Nephron progenitor cell (in vitro differentiated cells): ENCODE measurements at regions not wholly inside any gene's neighbourhood (a gene's known extent, or its start where the extent isn't known, plus 50 kb on each side); places are given as distances from the start of the nearest gene placed in this dataset.

ENCODE experiments used
- DNase-seq: peaks from one replicate; pipeline ENCODE4 v3.0.0; 2021
- H3K27ac Mint-ChIP-seq: 2 replicates; pipeline ENCODE4 v1.8.0; 2021; ENCODE audit warnings: mild to moderate bottlenecking, moderate library complexity, mixed read lengths
- H3K27me3 Mint-ChIP-seq: 2 replicates; pipeline ENCODE4 v1.8.0; 2021; ENCODE audit warnings: mild to moderate bottlenecking, low read depth, mixed read lengths; ENCODE audit not compliant: poor library complexity
- H3K36me3 Mint-ChIP-seq: 2 replicates; pipeline ENCODE4 v1.8.0; 2021; ENCODE audit warnings: low read depth, mixed read lengths
- H3K4me1 Mint-ChIP-seq: 2 replicates; pipeline ENCODE4 v1.8.0; 2021; ENCODE audit warnings: mixed read lengths
- H3K4me3 Mint-ChIP-seq: 2 replicates; pipeline ENCODE4 v1.8.0; 2021; ENCODE audit warnings: mild to moderate bottlenecking, moderate library complexity, mixed read lengths
- H3K9me3 Mint-ChIP-seq: 2 replicates; pipeline ENCODE4 v1.8.0; 2021; ENCODE audit warnings: mild to moderate bottlenecking, moderate library complexity, mixed read lengths
- CTCF ChIP-seq: fragments of 200-600 bp; sonication (generic); IDR thresholded peaks from 2 replicates; pipeline ENCODE4 v1.5.0; 2021; ENCODE audit warnings: antibody characterized with exemption

GRCh38 chr4:23268072-23268771, 575.5 kb downstream of the GBA3 start:
- Mint-ChIP-seq H3K4me3 (no peak overlapping the region), H3K27me3 (peaks cover 3% of the 10 kb centered on the region), H3K4me1 (peaks cover 13% of the 10 kb centered on the region), H3K9me3 (no peaks in the 10 kb centered on the region), H3K27ac (no peak overlapping the region), H3K36me3 (no peaks in the 10 kb centered on the region)
- no peak for TF ChIP-seq CTCF
- no peak for DNase-seq

GRCh38 chr4:23266401-23266800, 573.7 kb downstream of the GBA3 start:
- H3K9me3 Mint-ChIP-seq, result no peaks in the 10 kb centered on the region
- no peak for DNase-seq
- no peak for TF ChIP-seq CTCF
- H3K27me3 Mint-ChIP-seq, result peaks cover 3% of the 10 kb centered on the region
- no peak overlapping the region for H3K4me3 Mint-ChIP-seq
- no peak overlapping the region for H3K27ac Mint-ChIP-seq
- H3K36me3 Mint-ChIP-seq, result no peaks in the 10 kb centered on the region
- H3K4me1 Mint-ChIP-seq, result peaks cover 13% of the 10 kb centered on the region

GRCh38 chr4:23260511-23260910, 567.8 kb downstream of the GBA3 start:
- H3K4me1 Mint-ChIP-seq, result no peaks in the 10 kb centered on the region

GRCh38 chr4:23245203-23245832, 552.6 kb downstream of the GBA3 start:
- Mint-ChIP-seq H3K27me3 (no peaks in the 10 kb centered on the region), H3K4me1 (peaks cover 5% of the 10 kb centered on the region), H3K4me3 (no peak overlapping the region), H3K9me3 (no peaks in the 10 kb centered on the region), H3K36me3 (no peaks in the 10 kb centered on the region), H3K27ac (no peak overlapping the region)
- TF ChIP-seq CTCF, result no peak
- no peak for DNase-seq

More at GRCh38 chr4:23260511-23260910, 567.8 kb downstream of the GBA3 start:
- TF ChIP-seq CTCF, result no peak
- no peaks in the 10 kb centered on the region for H3K9me3 Mint-ChIP-seq
- H3K4me3 Mint-ChIP-seq, result no peak overlapping the region
- DNase-seq, result no peak
- H3K27me3 Mint-ChIP-seq, result peaks cover 4% of the 10 kb centered on the region
- no peaks in the 10 kb centered on the region for H3K36me3 Mint-ChIP-seq
- H3K27ac Mint-ChIP-seq, result no peak overlapping the region

- Mint-ChIP-seq H3K4me1 (peaks cover 5% of the 10 kb centered on the region), H3K27me3 (no peaks in the 10 kb centered on the region), H3K36me3 (no peaks in the 10 kb centered on the region), H3K9me3 (no peaks in the 10 kb centered on the region), H3K27ac (no peak overlapping the region), H3K4me3 (no peak overlapping the region)
- no peak for TF ChIP-seq CTCF
- DNase-seq, result no peak
These were observed 550.2 kb downstream of the GBA3 start for GRCh38 chr4:23242962-23243361.

- peak; percentile 2 for DNase-seq
- Mint-ChIP-seq H3K4me1 (peaks cover 5% of the 10 kb centered on the region), H3K4me3 (no peak overlapping the region), H3K9me3 (no peaks in the 10 kb centered on the region), H3K27ac (peak overlapping the region; percentile 8), H3K36me3 (no peaks in the 10 kb centered on the region), H3K27me3 (no peaks in the 10 kb centered on the region)
- no peak for TF ChIP-seq CTCF
These were observed 548.7 kb downstream of the GBA3 start for GRCh38 chr4:23241408-23241807.
